ENCODE measurements at regions not wholly inside any gene's neighbourhood (a gene's known extent, or its start where the extent isn't known, plus 50 kb on each side); places are given as distances from the start of the nearest gene placed in this dataset.

GRCh38 chr2:215749092-215749957 is 264.0 kb downstream of the MREG start:
- DNase-seq = peak in 2 of 56 donors; percentile 1 to 6

- peak in 12 of 56 donors; percentile 1 to 30 (median 4) for DNase-seq
Measured at GRCh38 chr2:215748446-215748845, 264.9 kb downstream of the MREG start.

DNA sequence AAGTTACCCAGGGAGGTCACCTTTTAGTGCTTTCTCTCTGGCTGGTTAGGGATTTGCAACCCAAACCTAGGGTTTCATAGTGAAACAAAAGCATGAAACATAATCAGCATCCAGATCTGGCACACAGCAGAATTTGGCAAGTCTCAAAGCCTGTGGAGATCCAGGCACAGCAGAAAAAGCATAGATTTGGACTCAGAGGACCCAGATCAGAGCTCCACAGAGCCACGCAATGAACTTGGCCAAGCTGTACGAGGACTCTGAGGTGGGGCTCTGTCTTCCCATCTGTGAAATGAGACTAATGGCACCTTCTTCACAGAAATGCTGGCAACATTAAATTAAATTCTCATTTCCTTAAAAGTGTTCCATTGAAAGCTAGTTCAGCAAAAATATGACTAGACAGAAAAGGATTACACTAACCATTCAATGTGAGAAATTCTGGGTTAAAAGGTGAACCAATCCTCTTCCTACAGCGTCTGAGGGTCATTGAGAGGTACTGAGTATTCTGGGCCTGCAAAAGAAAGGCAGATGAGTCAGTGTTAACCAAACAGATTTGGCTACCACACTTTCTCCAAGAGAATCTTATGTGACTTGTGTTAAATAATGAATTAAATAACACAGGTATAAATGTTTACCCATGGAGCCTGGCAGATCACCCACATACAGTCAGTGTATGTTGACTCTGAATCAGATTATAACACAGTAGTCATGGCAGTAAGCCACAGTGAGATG is 266.3 kb downstream of the MREG start:
- no peak for DNase-seq

DNA sequence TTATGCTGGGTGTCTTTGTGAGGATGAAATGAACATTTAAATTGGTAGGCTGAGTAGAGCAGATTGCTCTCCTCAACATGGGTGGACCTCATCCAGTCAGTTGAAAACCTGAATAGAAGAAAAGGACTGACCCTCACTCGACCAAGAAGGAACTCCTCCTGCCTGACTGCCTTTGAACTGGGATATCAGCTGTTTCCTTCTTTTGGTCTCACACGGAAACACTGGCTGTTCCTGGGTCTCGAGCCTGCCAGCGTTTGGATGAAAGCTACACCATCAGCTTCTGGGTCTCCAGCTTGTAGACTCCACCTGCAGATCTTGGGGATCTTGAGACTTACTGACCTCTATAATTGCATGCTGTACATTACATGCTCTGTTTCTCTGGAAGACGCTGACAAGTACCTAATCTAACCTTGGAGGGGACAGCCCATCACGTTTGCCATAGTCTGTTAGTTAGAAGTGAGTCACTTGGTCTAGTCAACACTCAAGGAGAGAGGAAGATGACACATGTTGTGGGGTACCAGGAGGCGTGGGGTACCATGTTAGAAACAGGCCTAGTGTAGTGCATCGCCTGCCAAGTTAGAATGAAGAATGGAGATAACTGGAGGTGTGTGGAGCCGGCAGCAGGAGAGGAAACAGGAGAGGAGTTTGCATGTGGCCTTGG is 267.0 kb downstream of the MREG start:
- DNase-seq = no peak

- DNase-seq = no peak
Measured at GRCh38 chr2:215745331-215745730, 268.0 kb downstream of the MREG start.

- DNase-seq = no peak
Measured at GRCh38 chr2:215744514-215744913, 268.8 kb downstream of the MREG start.

DNA sequence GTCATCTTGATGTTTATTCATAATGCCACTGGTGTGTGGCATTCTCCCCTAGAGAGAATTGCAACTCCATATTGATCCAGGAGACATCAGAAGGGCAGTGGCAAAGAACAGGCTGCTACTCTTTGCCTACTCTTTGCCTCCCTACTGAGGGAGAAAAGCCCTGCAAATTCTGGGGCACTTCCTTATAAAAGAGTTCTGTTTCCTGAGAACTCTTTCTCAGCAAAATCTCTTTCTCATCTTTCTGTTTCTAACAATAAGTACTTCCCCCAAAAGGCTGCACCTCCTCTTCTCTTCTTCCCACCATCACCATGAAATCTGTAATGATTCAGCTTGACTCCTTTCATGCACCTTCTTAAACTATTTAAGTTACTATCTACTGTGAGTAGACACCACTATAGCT is 270.3 kb downstream of the MREG start:
- DNase-seq = no peak

DNA sequence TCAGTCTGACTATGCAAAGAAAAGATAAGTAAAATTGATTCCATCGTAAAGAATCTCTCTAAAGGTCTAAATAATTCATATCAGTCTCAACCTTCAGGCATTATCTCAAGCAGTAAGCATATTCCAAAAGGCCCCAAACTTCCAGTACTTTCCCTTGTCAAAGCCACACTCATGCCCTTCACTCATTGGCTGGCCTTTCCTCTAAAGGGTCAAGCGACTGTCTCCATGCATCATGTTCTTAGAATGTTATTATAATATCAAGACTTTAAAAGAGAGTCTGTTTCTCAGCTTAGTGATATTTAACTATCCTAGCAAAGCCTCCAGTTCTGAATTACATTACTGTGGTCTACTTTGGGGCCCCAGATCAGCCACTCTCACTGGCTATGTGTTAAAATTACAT is 271.3 kb downstream of the MREG start:
- DNase-seq = no peak

DNA sequence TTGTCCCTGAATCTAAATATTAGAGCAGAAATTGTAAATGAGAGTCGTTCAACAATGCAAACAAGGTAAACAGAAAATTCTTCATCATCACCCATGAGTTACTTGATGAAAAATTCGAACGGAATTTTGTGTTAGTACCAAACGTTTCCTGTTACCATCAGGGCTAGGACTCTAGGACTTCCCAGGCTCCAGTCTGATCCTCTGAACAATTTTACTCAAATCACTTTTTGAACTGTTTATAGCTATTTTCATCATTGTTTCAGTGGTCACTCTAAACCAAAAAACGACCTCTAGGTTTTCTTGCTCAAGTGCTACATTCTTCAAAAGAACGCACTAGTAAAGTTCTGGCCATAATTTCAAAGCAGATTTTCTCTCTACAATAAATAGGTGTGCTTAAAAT is 273.3 kb downstream of the MREG start:
- DNase-seq = no peak

GRCh38 chr2:215738351-215738750 is 275.0 kb downstream of the MREG start:
- no peak for DNase-seq

DNA sequence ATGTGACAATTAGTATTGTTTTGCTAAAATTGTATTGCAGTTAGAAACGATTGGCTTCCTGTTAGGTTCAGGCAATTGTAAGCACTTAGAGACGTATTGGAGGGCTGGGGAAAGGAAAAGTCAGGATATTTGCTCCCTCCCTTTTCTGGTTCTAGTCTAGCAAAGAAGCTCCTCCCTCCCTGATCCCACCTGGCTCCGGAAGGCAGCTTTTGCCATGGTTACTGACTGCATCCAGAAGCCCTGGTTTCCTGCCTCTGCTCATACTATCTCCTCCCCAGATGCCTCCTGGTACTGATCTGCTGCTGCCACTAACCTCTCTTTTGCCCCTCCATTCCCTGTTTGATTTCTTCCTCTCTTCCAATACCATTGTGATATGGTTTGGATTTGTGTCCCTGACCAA is 275.9 kb downstream of the MREG start:
- no peak for DNase-seq

- DNase-seq = no peak
Measured at GRCh38 chr2:215736653-215737290, 276.6 kb downstream of the MREG start.

DNA sequence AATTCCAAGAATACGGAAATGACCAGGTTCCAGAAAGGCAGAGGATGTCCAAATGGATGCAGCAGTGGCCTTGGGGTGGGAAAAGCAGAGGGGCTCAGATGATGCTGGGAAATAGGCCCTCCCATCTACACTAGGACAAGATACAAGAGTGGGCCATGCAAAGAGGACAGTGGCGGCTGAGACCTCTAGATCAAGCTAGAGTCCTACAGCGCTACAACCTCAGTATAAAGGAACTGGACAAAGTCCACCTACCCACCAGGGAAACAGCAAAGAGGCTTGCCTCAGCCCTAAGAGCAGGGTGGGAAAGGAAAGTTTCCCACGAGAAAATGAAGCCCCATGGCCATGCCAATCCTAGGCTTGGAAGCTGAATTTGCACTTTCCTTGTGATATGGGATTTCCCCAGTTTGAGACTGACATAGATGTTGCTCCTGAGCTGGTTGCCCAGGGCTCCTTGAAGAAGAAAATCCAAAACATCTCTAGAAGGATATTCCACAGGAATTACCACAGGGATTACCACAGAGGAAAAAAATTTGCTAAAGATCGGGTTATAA is 282.2 kb downstream of the MREG start:
- DNase-seq = no peak

DNA sequence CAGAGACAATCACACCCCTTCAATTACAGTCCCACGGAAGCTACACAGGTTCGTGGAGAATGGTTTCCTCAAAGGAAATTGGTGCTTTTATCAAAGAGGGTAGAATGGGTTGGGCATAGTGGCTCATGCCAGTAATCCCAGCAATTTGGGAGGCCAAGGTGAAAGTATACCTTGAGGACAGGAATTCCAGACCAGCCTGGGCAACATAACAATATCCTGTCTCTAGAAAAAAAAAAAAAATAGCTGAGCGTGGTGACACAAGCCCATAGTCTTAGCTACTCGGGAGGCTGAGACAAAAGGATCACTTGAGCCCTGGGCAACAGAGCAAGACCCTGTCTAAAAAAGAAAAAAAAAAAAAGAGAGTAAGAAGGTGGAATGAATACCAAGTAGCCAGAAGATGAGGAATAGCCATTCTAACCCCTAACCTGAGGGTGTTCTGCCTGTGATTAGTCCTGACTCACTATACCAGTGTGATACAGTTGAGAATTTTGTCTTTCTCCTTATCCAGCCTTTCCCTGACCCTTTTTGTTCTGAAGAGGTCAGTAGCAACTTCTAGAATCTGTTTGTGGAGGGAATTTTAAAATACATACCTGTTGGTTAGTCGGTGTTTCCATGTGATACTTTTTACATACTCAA is 283.2 kb downstream of the MREG start:
- no peak for DNase-seq

GRCh38 chr2:215728504-215729065 is 284.8 kb downstream of the MREG start:
- DNase-seq = no peak

GRCh38 chr2:215727507-215728503 is 285.5 kb downstream of the MREG start:
- DNase-seq = no peak

DNA sequence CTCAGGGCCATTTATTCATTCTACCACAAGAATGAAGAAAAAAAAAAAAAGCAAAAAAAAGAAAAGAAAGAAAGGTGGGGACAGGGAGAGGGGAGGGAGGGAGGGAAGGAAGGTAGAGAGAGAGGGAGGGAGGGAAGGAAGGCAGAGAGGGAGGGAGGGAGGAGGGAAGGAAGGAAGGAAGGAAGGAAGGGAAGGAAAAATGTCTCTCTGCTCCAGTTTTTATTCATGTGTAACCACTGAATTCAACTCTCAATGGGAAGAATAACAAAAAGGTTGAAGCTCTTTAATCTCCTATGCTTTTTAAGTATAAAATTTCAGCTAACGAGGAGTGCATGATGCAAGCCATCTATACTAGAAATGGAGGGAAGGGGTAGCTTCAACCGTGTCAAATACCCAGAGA is 287.3 kb downstream of the MREG start:
- DNase-seq = no peak

DNA sequence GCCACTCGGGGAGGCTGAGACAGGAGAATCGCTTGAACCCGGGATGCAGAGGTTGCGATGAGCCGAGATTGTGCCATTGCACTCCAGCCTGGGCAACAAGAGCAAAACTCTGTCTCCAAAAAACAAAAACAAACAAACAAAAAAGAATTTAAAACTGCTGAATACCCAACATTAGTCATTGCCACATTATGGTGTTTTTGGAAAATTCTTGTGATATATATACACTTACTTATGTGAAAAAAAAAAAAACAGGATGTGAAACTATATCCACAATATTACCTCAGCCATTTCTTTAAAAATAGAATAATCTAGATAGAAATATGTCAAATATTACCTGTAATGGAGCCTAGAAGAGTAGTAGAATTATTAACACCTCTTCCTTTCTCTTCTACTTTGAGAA is 288.3 kb upstream of the FN1 start:
- no peak for DNase-seq

- DNase-seq = no peak
Measured at GRCh38 chr2:215723631-215724011, 287.8 kb upstream of the FN1 start.

All from nucleus accumbens (tissue), 56 donors.